ENCODE measurements at regions not wholly inside any gene's neighbourhood (a gene's known extent, or its start where the extent isn't known, plus 50 kb on each side); places are given as distances from the start of the nearest gene placed in this dataset.

DNA sequence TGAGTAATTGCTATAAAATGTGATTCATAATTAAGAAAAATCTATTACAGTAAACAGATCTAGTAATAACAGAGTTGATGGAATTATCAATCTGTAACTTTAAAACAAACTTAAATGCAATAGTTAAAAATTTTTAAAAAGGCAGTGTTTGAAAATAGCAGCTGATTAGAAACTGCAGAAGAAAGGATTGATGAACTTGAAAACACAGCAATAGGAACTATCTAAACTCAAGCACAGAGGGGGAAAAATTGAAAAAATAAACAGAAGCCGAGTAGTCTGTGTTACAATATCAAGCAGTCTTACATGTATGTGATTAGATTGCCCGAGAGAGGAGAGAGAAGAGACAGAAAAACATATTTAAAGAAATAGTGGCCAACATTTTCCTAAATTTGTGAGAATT, 569.0 kb upstream of the B3GALT2 start:
- no peak for ATAC-seq
- TF ChIP-seq RARB (CRISPR knock-in tag; IDR thresholded peaks at IDR 0.05), result no peak
- no peak for TF ChIP-seq SNAI2 (CRISPR knock-in tag; IDR thresholded peaks at IDR 0.05)
- TF ChIP-seq, protein P1, sequence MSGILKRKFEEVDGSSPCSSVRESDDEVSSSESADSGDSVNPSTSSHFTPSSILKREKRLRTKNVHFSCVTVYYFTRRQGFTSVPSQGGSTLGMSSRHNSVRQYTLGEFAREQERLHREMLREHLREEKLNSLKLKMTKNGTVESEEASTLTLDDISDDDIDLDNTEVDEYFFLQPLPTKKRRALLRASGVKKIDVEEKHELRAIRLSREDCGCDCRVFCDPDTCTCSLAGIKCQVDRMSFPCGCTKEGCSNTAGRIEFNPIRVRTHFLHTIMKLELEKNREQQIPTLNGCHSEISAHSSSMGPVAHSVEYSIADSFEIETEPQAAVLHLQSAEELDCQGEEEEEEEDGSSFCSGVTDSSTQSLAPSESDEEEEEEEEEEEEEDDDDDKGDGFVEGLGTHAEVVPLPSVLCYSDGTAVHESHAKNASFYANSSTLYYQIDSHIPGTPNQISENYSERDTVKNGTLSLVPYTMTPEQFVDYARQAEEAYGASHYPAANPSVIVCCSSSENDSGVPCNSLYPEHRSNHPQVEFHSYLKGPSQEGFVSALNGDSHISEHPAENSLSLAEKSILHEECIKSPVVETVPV (CRISPR knock-in tag; IDR thresholded peaks at IDR 0.05), result no peak
- peak; percentile 97 for TF ChIP-seq ZFP30 (CRISPR knock-in tag; IDR thresholded peaks at IDR 0.05)
- TF ChIP-seq BACH2 (CRISPR knock-in tag; IDR thresholded peaks at IDR 0.05; ENCODE audit: borderline replicate concordance), result no peak
- no peak for TF ChIP-seq ISL1 (CRISPR knock-in tag; IDR thresholded peaks at IDR 0.05)
- no peak for TF ChIP-seq GLIS3 (CRISPR knock-in tag; IDR thresholded peaks at IDR 0.05)
- TF ChIP-seq OSR1 (CRISPR knock-in tag; IDR thresholded peaks at IDR 0.05), result 0 out of 2 replicates have a peak, but pooled peaks have one; percentile 38
- TF ChIP-seq TCF4 (CRISPR knock-in tag; IDR thresholded peaks at IDR 0.05; ENCODE audit: borderline replicate concordance), result no peak

DNA sequence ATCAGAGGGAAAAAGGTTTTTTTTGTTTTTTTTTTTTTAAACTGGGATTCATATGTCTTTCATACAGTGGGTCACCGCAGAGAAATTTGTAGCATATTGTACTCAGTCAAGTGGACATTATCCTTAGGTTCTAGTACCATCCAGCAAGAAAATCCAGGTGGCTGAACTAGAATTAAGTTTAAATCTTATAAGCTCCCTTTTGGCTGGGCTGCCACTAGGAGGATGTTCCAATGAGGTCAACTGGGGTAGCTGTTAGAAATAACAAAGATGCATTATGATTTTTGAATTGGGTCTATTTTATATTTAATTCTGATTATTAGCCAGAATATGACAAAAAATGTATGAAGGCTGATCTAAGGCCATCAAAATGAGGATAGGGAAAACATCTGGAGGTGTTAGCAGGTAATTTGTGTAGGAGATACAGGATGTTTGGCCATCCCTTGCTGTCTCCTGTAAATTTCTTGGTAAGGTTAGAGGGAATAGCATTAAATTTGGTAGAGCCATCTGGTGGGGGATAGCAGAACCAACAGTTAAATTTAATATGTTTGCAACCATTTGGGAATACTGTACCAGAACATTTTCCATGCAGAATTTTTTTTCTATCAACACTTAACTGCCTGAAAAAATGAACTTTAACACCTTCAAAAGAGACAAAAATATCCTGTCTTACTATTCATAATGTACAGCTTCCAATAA, 568.5 kb upstream of the B3GALT2 start:
- ATAC-seq, result no peak

DNA sequence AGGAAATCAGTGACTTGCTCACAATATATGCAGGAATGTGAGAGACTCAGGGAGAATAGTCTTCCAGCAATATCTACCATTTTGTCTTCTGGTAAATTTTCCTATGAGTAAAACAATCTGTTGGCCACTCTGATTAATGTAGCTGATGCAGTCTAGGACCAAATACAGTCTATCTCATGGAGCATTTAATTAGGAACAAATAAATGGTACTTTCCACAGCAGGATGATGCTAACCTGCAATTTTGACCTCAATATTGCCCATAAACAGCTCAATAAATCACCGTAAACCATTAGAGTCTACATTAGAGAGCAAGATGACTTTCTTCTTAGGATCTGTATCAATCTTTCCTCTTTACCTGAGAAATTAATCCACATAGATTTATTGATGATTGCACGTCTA, 567.7 kb upstream of the B3GALT2 start:
- no peak for ATAC-seq
- TF ChIP-seq ARNTL (CRISPR knock-in tag; IDR thresholded peaks at IDR 0.05; ENCODE audit: borderline replicate concordance, low read depth) (no peak), RARB (CRISPR knock-in tag; IDR thresholded peaks at IDR 0.05) (no peak), ISL1 (CRISPR knock-in tag; IDR thresholded peaks at IDR 0.05) (no peak), ZFP3 (CRISPR knock-in tag; IDR thresholded peaks at IDR 0.05) (no peak), ZNF70 (CRISPR knock-in tag; IDR thresholded peaks at IDR 0.05) (no peak), ZC3H10 (CRISPR knock-in tag; IDR thresholded peaks at IDR 0.05) (no peak), CSDC2 (CRISPR knock-in tag; IDR thresholded peaks at IDR 0.05) (no peak), BACH2 (CRISPR knock-in tag; IDR thresholded peaks at IDR 0.05; ENCODE audit: borderline replicate concordance) (no peak)
- TF ChIP-seq, protein P2, sequence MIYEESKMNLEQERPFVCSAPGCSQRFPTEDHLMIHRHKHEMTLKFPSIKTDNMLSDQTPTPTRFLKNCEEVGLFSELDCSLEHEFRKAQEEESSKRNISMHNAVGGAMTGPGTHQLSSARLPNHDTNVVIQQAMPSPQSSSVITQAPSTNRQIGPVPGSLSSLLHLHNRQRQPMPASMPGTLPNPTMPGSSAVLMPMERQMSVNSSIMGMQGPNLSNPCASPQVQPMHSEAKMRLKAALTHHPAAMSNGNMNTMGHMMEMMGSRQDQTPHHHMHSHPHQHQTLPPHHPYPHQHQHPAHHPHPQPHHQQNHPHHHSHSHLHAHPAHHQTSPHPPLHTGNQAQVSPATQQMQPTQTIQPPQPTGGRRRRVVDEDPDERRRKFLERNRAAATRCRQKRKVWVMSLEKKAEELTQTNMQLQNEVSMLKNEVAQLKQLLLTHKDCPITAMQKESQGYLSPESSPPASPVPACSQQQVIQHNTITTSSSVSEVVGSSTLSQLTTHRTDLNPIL (CRISPR knock-in tag; IDR thresholded peaks at IDR 0.05; ENCODE audit: low read depth), result no peak
- TF ChIP-seq, protein P3, sequence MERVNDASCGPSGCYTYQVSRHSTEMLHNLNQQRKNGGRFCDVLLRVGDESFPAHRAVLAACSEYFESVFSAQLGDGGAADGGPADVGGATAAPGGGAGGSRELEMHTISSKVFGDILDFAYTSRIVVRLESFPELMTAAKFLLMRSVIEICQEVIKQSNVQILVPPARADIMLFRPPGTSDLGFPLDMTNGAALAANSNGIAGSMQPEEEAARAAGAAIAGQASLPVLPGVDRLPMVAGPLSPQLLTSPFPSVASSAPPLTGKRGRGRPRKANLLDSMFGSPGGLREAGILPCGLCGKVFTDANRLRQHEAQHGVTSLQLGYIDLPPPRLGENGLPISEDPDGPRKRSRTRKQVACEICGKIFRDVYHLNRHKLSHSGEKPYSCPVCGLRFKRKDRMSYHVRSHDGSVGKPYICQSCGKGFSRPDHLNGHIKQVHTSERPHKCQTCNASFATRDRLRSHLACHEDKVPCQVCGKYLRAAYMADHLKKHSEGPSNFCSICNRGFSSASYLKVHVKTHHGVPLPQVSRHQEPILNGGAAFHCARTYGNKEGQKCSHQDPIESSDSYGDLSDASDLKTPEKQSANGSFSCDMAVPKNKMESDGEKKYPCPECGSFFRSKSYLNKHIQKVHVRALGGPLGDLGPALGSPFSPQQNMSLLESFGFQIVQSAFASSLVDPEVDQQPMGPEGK (CRISPR knock-in tag; IDR thresholded peaks at IDR 0.05; ENCODE audit: borderline replicate concordance), result no peak

More for the DNA sequence above, 568.5 kb upstream of the B3GALT2 start:
- TF ChIP-seq PPARA (CRISPR knock-in tag; IDR thresholded peaks at IDR 0.05; ENCODE audit: borderline replicate concordance), result no peak
- TF ChIP-seq, protein P1 (CRISPR knock-in tag; IDR thresholded peaks at IDR 0.05), result no peak
- TF ChIP-seq, protein P2 (CRISPR knock-in tag; IDR thresholded peaks at IDR 0.05; ENCODE audit: low read depth), result no peak
- TF ChIP-seq TCF4 (CRISPR knock-in tag; IDR thresholded peaks at IDR 0.05; ENCODE audit: borderline replicate concordance), result no peak
- TF ChIP-seq ZNF8 (CRISPR knock-in tag; IDR thresholded peaks at IDR 0.05), result no peak
- TF ChIP-seq ESRRG (CRISPR knock-in tag; IDR thresholded peaks at IDR 0.05), result no peak
- no peak for TF ChIP-seq ARNTL (CRISPR knock-in tag; IDR thresholded peaks at IDR 0.05; ENCODE audit: borderline replicate concordance, low read depth)

DNA sequence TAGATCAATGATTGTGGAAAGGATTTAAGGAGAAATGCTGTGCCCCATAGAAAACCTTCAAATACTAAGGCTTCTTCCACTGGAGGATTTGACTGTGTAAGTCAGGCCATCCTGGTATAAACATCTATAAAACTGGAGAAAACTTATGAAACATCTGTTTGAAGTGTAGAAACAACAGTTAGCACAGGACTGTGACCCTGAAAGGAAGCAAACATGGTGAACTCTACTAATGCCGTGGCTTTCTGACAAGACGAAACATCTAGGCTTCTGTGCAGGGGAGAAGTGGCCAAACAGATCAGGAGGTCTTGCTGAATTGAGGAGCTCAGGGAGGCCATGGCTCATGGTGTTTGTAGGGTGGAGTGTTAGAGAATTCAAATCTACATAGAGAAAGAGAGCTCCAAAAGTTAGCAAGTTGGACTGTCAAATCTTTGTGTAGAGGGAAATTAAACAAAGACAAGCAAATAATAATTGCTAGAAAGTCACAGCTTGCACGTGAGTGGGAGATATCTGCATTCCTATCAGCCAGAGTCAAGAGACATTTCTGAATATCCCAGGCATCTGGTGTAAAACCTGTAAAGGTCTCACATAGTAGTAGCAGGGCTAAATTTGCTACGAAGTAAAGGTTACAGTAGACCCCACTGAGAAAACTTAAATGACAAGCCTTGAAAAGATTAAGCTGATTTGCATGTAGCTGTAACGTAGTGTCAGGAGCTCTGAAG, 566.8 kb upstream of the B3GALT2 start:
- ATAC-seq, result no peak
- TF ChIP-seq TCF4 (CRISPR knock-in tag; IDR thresholded peaks at IDR 0.05; ENCODE audit: borderline replicate concordance) (no peak), ZC3H10 (CRISPR knock-in tag; IDR thresholded peaks at IDR 0.05) (no peak), ZNF70 (CRISPR knock-in tag; IDR thresholded peaks at IDR 0.05) (no peak), GLIS3 (CRISPR knock-in tag; IDR thresholded peaks at IDR 0.05) (no peak), SNAI2 (CRISPR knock-in tag; IDR thresholded peaks at IDR 0.05) (no peak), TOX (CRISPR knock-in tag; IDR thresholded peaks at IDR 0.05; ENCODE audit: borderline replicate concordance) (no peak), RARB (CRISPR knock-in tag; IDR thresholded peaks at IDR 0.05) (no peak), ISL1 (CRISPR knock-in tag; IDR thresholded peaks at IDR 0.05) (no peak), ZNF8 (CRISPR knock-in tag; IDR thresholded peaks at IDR 0.05) (no peak)
- TF ChIP-seq, protein P2 (CRISPR knock-in tag; IDR thresholded peaks at IDR 0.05; ENCODE audit: low read depth), result no peak
- TF ChIP-seq, protein P1 (CRISPR knock-in tag; IDR thresholded peaks at IDR 0.05), result no peak
- TF ChIP-seq, protein P3 (CRISPR knock-in tag; IDR thresholded peaks at IDR 0.05; ENCODE audit: borderline replicate concordance), result no peak
